ENCODE measurements at regions not wholly inside any gene's neighbourhood (a gene's known extent, or its start where the extent isn't known, plus 50 kb on each side); places are given as distances from the start of the nearest gene placed in this dataset.

GRCh38 chr4:187493661-187494060 lies 501.9 kb upstream of the ZFP42 start:
- H3K27ac ChIP-seq (ENCODE audit: low read depth, low read length, poor library complexity, severe bottlenecking) = no peak overlapping the region
- no peak overlapping the region for H3K4me3 ChIP-seq (ENCODE audit: low read depth, low read length, poor library complexity, severe bottlenecking)
- TF ChIP-seq EZH2 (IDR thresholded peaks at IDR 0.05; ENCODE audit: borderline replicate concordance, low read depth, low read length, poor library complexity, severe bottlenecking) (no peak), CTCF (conservative IDR thresholded peaks at IDR 0.05; ENCODE audit: low read depth, low read length) (no peak)
- intact Hi-C loops (cut with micrococcal nuclease; ENCODE audit: unreplicated experiment) = no loop called here
- ChIA-PET POLR2A (ENCODE audit: low non-redundant PET) (no interaction called here), CTCF (no interaction called here)
- H3K27me3 ChIP-seq (replicated peaks; ENCODE audit: insufficient read depth, low read depth, low read length, poor library complexity) = no peaks in the 10 kb centered on the region
- DNase-seq (ENCODE audit: low spot score) = no peak
- H3K9me3 ChIP-seq (ENCODE audit: low read depth, low read length, poor library complexity, severe bottlenecking) = no peaks in the 10 kb centered on the region
- no TSS peak for BruUV-seq (replicated peaks)
- no peaks in the 10 kb centered on the region for H3K4me1 ChIP-seq (ENCODE audit: insufficient read depth, low read length, poor library complexity, severe bottlenecking)
- no peaks in the 10 kb centered on the region for H3K36me3 ChIP-seq (ENCODE audit: insufficient read depth, low read length, poor library complexity, severe bottlenecking)

GRCh38 chr4:187499956-187500355 lies 495.6 kb upstream of the ZFP42 start:
- BruUV-seq (replicated peaks) = no TSS peak
- Histone ChIP-seq H3K27ac (ENCODE audit: low read depth, low read length, poor library complexity, severe bottlenecking) (no peak overlapping the region), H3K9me3 (ENCODE audit: low read depth, low read length, poor library complexity, severe bottlenecking) (no peaks in the 10 kb centered on the region), H3K4me3 (ENCODE audit: low read depth, low read length, poor library complexity, severe bottlenecking) (no peak overlapping the region), H3K27me3 (replicated peaks; ENCODE audit: insufficient read depth, low read depth, low read length, poor library complexity) (peaks cover 33% of the 10 kb centered on the region), H3K36me3 (ENCODE audit: insufficient read depth, low read length, poor library complexity, severe bottlenecking) (no peaks in the 10 kb centered on the region), H3K4me1 (ENCODE audit: insufficient read depth, low read length, poor library complexity, severe bottlenecking) (no peaks in the 10 kb centered on the region)
- no peak for DNase-seq (ENCODE audit: low spot score)
- TF ChIP-seq CTCF (conservative IDR thresholded peaks at IDR 0.05; ENCODE audit: low read depth, low read length) = no peak
- TF ChIP-seq EZH2 (IDR thresholded peaks at IDR 0.05; ENCODE audit: borderline replicate concordance, low read depth, low read length, poor library complexity, severe bottlenecking) = no peak
- intact Hi-C loops (cut with micrococcal nuclease; ENCODE audit: unreplicated experiment) = no loop called here
- ChIA-PET POLR2A (ENCODE audit: low non-redundant PET) (no interaction called here), CTCF (no interaction called here)

- no peak overlapping the region for H3K4me3 ChIP-seq (ENCODE audit: low read depth, low read length, poor library complexity, severe bottlenecking)
- CTCF ChIA-PET = no interaction called here
- no peak for DNase-seq (ENCODE audit: low spot score)
- TF ChIP-seq EZH2 (IDR thresholded peaks at IDR 0.05; ENCODE audit: borderline replicate concordance, low read depth, low read length, poor library complexity, severe bottlenecking) (no peak), CTCF (conservative IDR thresholded peaks at IDR 0.05; ENCODE audit: low read depth, low read length) (no peak)
- H3K36me3 ChIP-seq (ENCODE audit: insufficient read depth, low read length, poor library complexity, severe bottlenecking) = no peaks in the 10 kb centered on the region
- H3K4me1 ChIP-seq (ENCODE audit: insufficient read depth, low read length, poor library complexity, severe bottlenecking) = no peaks in the 10 kb centered on the region
- no peaks in the 10 kb centered on the region for H3K9me3 ChIP-seq (ENCODE audit: low read depth, low read length, poor library complexity, severe bottlenecking)
- intact Hi-C loops (cut with micrococcal nuclease; ENCODE audit: unreplicated experiment) = no loop called here
- POLR2A ChIA-PET (ENCODE audit: low non-redundant PET) = no interaction called here
- no peak overlapping the region for H3K27ac ChIP-seq (ENCODE audit: low read depth, low read length, poor library complexity, severe bottlenecking)
- no TSS peak for BruUV-seq (replicated peaks)
- peaks cover 33% of the 10 kb centered on the region for H3K27me3 ChIP-seq (replicated peaks; ENCODE audit: insufficient read depth, low read depth, low read length, poor library complexity)
Observed at GRCh38 chr4:187500796-187501195, 494.8 kb upstream of the ZFP42 start.

Measured in A673 (cell line).